GM12878 (cell line): ENCODE measurements at regions not wholly inside any gene's neighbourhood (a gene's known extent, or its start where the extent isn't known, plus 50 kb on each side); places are given as distances from the start of the nearest gene placed in this dataset.

Source experiments
- ATAC-seq: fragments of 200-7000 bp; cut with Tn5 transposase; 3 replicates; pipeline ENCODE4 v1.9.1; 2020; ENCODE audit warnings: mild to moderate bottlenecking, moderate library complexity
- BruUV-seq: library from RNA; stranded (reverse); fragments of 400-500 nt; replicated peaks from 2 replicates; lab custom pipeline; 2021; lab: Mats Ljungman, UMichigan
- CTCF ChIA-PET: fragments of 300-600 bp; sonication (Branson Sonifier 250); formaldehyde crosslinking; extraction: SDS; loops from one replicate; lab custom pipeline; 2021; ENCODE audit warnings: inconsistent platforms; lab: Yijun Ruan, JAX
- POLR2A ChIA-PET: fragments of 350-600 bp; formaldehyde crosslinking; extraction: SDS; loops from one replicate; lab custom pipeline; 2021; ENCODE audit warnings: inconsistent platforms; lab: Charles Lee
- RAD21 ChIA-PET: fragments of 300-600 bp; sonication (Branson Sonifier 250); formaldehyde crosslinking; loops from one replicate; lab custom pipeline; 2023; ENCODE audit warnings: antibody characterized with exemption; ENCODE audit not compliant: unreplicated experiment; lab: Charles Lee
- SMC1A ChIA-PET: fragments of 300-600 bp; sonication (Branson Sonifier 250); formaldehyde crosslinking; loops from one replicate; lab custom pipeline; 2023; ENCODE audit not compliant: unreplicated experiment, uncharacterized antibody; lab: Charles Lee
- DNase-seq: peaks from one replicate; pipeline ENCODE4 v3.0.0-alpha.2; 2011; ENCODE audit warnings: low read depth, low spot score
- FAIRE-seq: peaks from 3 replicates; lab custom pipeline; 2011; peaks lifted over from hg19 to GRCh38; lab: Jason Lieb, UNC
- H2AFZ ChIP-seq: 2 replicates; pipeline ENCODE4 v1.6.0; 2011; ENCODE audit warnings: low read depth, low read length, control low read depth; ENCODE audit not compliant: control insufficient read depth
- H3K27ac ChIP-seq: 2 replicates; pipeline ENCODE4 v1.5.1; 2011; ENCODE audit warnings: control low read depth; ENCODE audit not compliant: control insufficient read depth, insufficient read depth
- H3K27me3 ChIP-seq, 2 experiments: replicated peaks in 1 of 2; 2 replicates each; pipeline versions ENCODE4 v1.6.0 to v1.6.1; 2011; ENCODE audit warnings: low read length in 1 of 2; ENCODE audit not compliant: control insufficient read depth in 2 of 2, insufficient read depth in 2 of 2
- H3K36me3 ChIP-seq, 2 experiments: 2 replicates each; pipeline ENCODE4 v1.5.1; 2011; ENCODE audit warnings: low read length in 1 of 2; ENCODE audit not compliant: control insufficient read depth in 2 of 2, insufficient read depth in 2 of 2
- H3K4me1 ChIP-seq: 2 replicates; pipeline ENCODE4 v1.6.1; 2011; ENCODE audit warnings: mild to moderate bottlenecking, low read length, moderate library complexity, mixed read lengths; ENCODE audit not compliant: control insufficient read depth, insufficient read depth
- H3K4me2 ChIP-seq: 2 replicates; pipeline ENCODE4 v1.6.0; 2011; ENCODE audit warnings: control low read depth; ENCODE audit not compliant: control insufficient read depth, insufficient read depth
- H3K4me3 ChIP-seq: fragments of 200-600 bp; sonication (generic); 2 replicates; pipeline ENCODE4 v1.5.1; 2016
- H3K79me2 ChIP-seq: 2 replicates; pipeline ENCODE4 v1.6.0; 2011; ENCODE audit warnings: low read length; ENCODE audit not compliant: control insufficient read depth, insufficient read depth
- H3K9ac ChIP-seq: 2 replicates; pipeline ENCODE4 v1.8.0; 2011; ENCODE audit warnings: low read length, control low read depth, mixed read lengths; ENCODE audit not compliant: control insufficient read depth, insufficient read depth
- H3K9me3 ChIP-seq: replicated peaks from 3 replicates; pipeline ENCODE4 v1.5.1; 2011; ENCODE audit warnings: mild to moderate bottlenecking, low read length; ENCODE audit not compliant: control insufficient read depth, insufficient read depth
- H4K20me1 ChIP-seq: 2 replicates; pipeline ENCODE4 v1.6.0; 2011; ENCODE audit not compliant: control insufficient read depth, insufficient read depth
- BCL3 ChIP-seq: IDR thresholded peaks from 2 replicates; pipeline ENCODE4 v1.6.1; 2011; ENCODE audit warnings: borderline replicate concordance, low read depth, mild to moderate bottlenecking, moderate library complexity, low read length; ENCODE audit not compliant: insufficient read depth, poor library complexity, severe bottlenecking
- CHD2 ChIP-seq: IDR thresholded peaks from 2 replicates; pipeline ENCODE4 v1.6.1; 2011; ENCODE audit warnings: low read depth, low read length, improper control_type of control experiment, borderline replicate concordance
- GATAD2B ChIP-seq: fragments of 450-650 bp; conservative IDR thresholded peaks from 2 replicates; pipeline ENCODE4 v1.6.1; 2017; ENCODE audit warnings: low read depth, mild to moderate bottlenecking, moderate library complexity
- HSF1 ChIP-seq: fragments of 150-350 bp; IDR thresholded peaks from 2 replicates; pipeline ENCODE4 v1.6.1; 2014; ENCODE audit warnings: mild to moderate bottlenecking, low read depth, low read length
- IKZF1 ChIP-seq: fragments of 450-650 bp; conservative IDR thresholded peaks from 2 replicates; pipeline ENCODE4 v1.6.1; 2017; ENCODE audit warnings: antibody characterized with exemption, mild to moderate bottlenecking
- MTA2 ChIP-seq: fragments of 450-650 bp; IDR thresholded peaks from 2 replicates; pipeline ENCODE4 v1.6.1; 2016; ENCODE audit warnings: low read depth, mild to moderate bottlenecking, moderate library complexity
- MYB ChIP-seq: fragments of 150-350 bp; IDR thresholded peaks from 2 replicates; pipeline ENCODE4 v1.6.1; 2014; ENCODE audit warnings: mild to moderate bottlenecking, low read depth, low read length, borderline replicate concordance
- NR2F1 ChIP-seq: fragments of 450-650 bp; conservative IDR thresholded peaks from 2 replicates; pipeline ENCODE4 v1.6.1; 2017; ENCODE audit warnings: mild to moderate bottlenecking
- NRF1 ChIP-seq: conservative IDR thresholded peaks from 2 replicates; pipeline ENCODE4 v1.6.1; 2011; ENCODE audit warnings: mild to moderate bottlenecking, low read depth, low read length, improper control_type of control experiment
- RBBP5 ChIP-seq: fragments of 200-600 bp; sonication (generic); conservative IDR thresholded peaks from 2 replicates; pipeline ENCODE4 v1.6.1; 2016
- RELA ChIP-seq: fragments of 450-650 bp; IDR thresholded peaks from 2 replicates; pipeline ENCODE4 v1.8.0; 2014; ENCODE audit warnings: borderline replicate concordance; ENCODE audit not compliant: partially characterized antibody
- RELB ChIP-seq: fragments of 450-650 bp; IDR thresholded peaks from 2 replicates; pipeline ENCODE4 v1.6.1; 2017; ENCODE audit warnings: low read depth, mild to moderate bottlenecking, moderate library complexity
- WGBS: methylation state at CpG from one replicate; pipeline ENCODE4 v1.1.6; 2016; ENCODE audit warnings: low lambda C conversion rate; ENCODE audit not compliant: insufficient replicate concordance, insufficient coverage; ENCODE audit errors: missing lambda C conversion rate; 5-methylcytosine and 5-hydroxymethylcytosine counted together
- in situ Hi-C: fragments of 300-500 bp; cut with MboI; formaldehyde crosslinking; loops from 9 replicates; pipeline ENCODE4 v1.14.3; 2018; ENCODE audit warnings: mixed read lengths
- intact Hi-C: fragments of 100-400 bp; cut with micrococcal nuclease; formaldehyde crosslinking; loops from one replicate; pipeline ENCODE4 v1.14.2; 2022; ENCODE audit not compliant: unreplicated experiment
- TF ChIP-seq, protein P1 (sequence below): fragments of 450-650 bp; IDR thresholded peaks from 2 replicates; pipeline ENCODE4 v1.6.1; 2014; ENCODE audit warnings: mild to moderate bottlenecking
- TF ChIP-seq, protein P2 (sequence below): fragments of 450-650 bp; IDR thresholded peaks from 2 replicates; pipeline ENCODE4 v1.6.1; 2017; ENCODE audit warnings: mild to moderate bottlenecking, low read depth, inconsistent platforms; ENCODE audit not compliant: poor library complexity, severe bottlenecking

GRCh38 chr6:159094444-159095252 is 49.9 kb upstream of the TAGAP start:
- Histone ChIP-seq H3K9me3 (no peaks in the 10 kb centered on the region), H3K79me2 (no peaks in the 10 kb centered on the region), H3K36me3 (no peaks in the 10 kb centered on the region), H4K20me1 (no peaks in the 10 kb centered on the region), H2AFZ (peak overlapping the region; percentile 52), H3K9ac (no peak overlapping the region), H3K4me2 (peak overlapping the region; percentile 3; the same call in 1 of the 2 replicates), H3K27me3 (0 out of 4 replicates have a peak, but pooled peaks cover 0 to 4% of the 10 kb centered on the region in 2 experiments), H3K27ac (no peak overlapping the region), H3K4me1 (peaks cover 16% of the 10 kb centered on the region), H3K4me3 (no peak overlapping the region)
- WGBS: 6% methylated on average over 18 of the region's 18 CpGs
- ChIA-PET POLR2A (interaction anchor here (0.5 to 3.0 kb wide), 13 partner anchors 9 to 55 kb away, joined by 3 to 22 read pairs (median 5); partner anchors contain the start of gene TAGAP), SMC1A (interaction anchor here (0.7 to 6.5 kb wide), 20 partner anchors 11 to 86 kb away, joined by 3 to 60 read pairs (median 4); partner anchors contain the start of gene TAGAP), RAD21 (interaction anchor here (0.6 to 10.1 kb wide), 12 partner anchors 8 to 86 kb away, joined by 3 to 87 read pairs (median 6); partner anchors contain the start of gene TAGAP), CTCF (interaction anchor here (0.7 to 5.2 kb wide), 9 partner anchors 9 to 86 kb away, joined by 3 to 39 read pairs (median 9); partner anchors contain the start of gene TAGAP)
- in situ Hi-C loops (no loop called here), intact Hi-C loops (no loop called here)
- no peak for FAIRE-seq
- peak; percentile 92 for ATAC-seq
- BruUV-seq: no TSS peak
- no peak for DNase-seq
- TF ChIP-seq, protein P1, sequence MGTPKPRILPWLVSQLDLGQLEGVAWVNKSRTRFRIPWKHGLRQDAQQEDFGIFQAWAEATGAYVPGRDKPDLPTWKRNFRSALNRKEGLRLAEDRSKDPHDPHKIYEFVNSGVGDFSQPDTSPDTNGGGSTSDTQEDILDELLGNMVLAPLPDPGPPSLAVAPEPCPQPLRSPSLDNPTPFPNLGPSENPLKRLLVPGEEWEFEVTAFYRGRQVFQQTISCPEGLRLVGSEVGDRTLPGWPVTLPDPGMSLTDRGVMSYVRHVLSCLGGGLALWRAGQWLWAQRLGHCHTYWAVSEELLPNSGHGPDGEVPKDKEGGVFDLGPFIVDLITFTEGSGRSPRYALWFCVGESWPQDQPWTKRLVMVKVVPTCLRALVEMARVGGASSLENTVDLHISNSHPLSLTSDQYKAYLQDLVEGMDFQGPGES: no peak
- TF ChIP-seq IKZF1 (0 out of 2 replicates have a peak, but pooled peaks have one; percentile 46), RBBP5 (no peak), MTA2 (0 out of 2 replicates have a peak, but pooled peaks have one; percentile 12), NR2F1 (peak; percentile 0), BCL3 (peak; percentile 52), RELA (peak; percentile 30), HSF1 (no peak), MYB (no peak), NRF1 (no peak), CHD2 (no peak), GATAD2B (0 out of 2 replicates have a peak, but pooled peaks have one; percentile 47), RELB (peak; percentile 85)
- TF ChIP-seq, protein P2, sequence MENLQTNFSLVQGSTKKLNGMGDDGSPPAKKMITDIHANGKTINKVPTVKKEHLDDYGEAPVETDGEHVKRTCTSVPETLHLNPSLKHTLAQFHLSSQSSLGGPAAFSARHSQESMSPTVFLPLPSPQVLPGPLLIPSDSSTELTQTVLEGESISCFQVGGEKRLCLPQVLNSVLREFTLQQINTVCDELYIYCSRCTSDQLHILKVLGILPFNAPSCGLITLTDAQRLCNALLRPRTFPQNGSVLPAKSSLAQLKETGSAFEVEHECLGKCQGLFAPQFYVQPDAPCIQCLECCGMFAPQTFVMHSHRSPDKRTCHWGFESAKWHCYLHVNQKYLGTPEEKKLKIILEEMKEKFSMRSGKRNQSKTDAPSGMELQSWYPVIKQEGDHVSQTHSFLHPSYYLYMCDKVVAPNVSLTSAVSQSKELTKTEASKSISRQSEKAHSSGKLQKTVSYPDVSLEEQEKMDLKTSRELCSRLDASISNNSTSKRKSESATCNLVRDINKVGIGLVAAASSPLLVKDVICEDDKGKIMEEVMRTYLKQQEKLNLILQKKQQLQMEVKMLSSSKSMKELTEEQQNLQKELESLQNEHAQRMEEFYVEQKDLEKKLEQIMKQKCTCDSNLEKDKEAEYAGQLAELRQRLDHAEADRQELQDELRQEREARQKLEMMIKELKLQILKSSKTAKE: peak; percentile 62
